Upper lobe of right lung (tissue), 1 donor: ENCODE measurements at regions not wholly inside any gene's neighbourhood (a gene's known extent, or its start where the extent isn't known, plus 50 kb on each side); places are given as distances from the start of the nearest gene placed in this dataset.

Source experiments
- ATAC-seq: fragments of 200-7000 bp; cut with Tn5 transposase; one replicate; pipeline ENCODE4 v1.9.1; 2020; ENCODE audit warnings: mild to moderate bottlenecking, moderate library complexity
- DNase-seq: peaks from one replicate; pipeline ENCODE4 v3.0.0-alpha.2; 2020
- H3K27ac ChIP-seq: fragments of 200-600 bp; one replicate; pipeline ENCODE4 v1.8.0; 2022
- H3K27me3 ChIP-seq: fragments of 200-600 bp; one replicate; pipeline ENCODE4 v1.8.0; 2022; ENCODE audit warnings: mild to moderate bottlenecking
- H3K36me3 ChIP-seq: fragments of 200-600 bp; one replicate; pipeline ENCODE4 v1.8.0; 2022
- H3K4me1 ChIP-seq: fragments of 200-600 bp; one replicate; pipeline ENCODE4 v1.8.0; 2022
- H3K4me3 ChIP-seq: fragments of 200-600 bp; one replicate; pipeline ENCODE4 v1.8.0; 2022; ENCODE audit warnings: mild to moderate bottlenecking
- H3K9me3 ChIP-seq: fragments of 200-600 bp; one replicate; pipeline ENCODE4 v1.8.0; 2022
- intact Hi-C: fragments of 100-400 bp; cut with DNase I; formaldehyde crosslinking; loops from one replicate; pipeline ENCODE4 v1.11.0; 2022
- TF ChIP-seq, protein P1 (sequence below): fragments of 200-600 bp; IDR thresholded peaks from one replicate; pipeline ENCODE4 v1.8.0; 2022; ENCODE audit warnings: antibody characterized with exemption
- donor health status: DM: no; HTN: yes; CAD: no; lungs with severe emphysema.

DNA sequence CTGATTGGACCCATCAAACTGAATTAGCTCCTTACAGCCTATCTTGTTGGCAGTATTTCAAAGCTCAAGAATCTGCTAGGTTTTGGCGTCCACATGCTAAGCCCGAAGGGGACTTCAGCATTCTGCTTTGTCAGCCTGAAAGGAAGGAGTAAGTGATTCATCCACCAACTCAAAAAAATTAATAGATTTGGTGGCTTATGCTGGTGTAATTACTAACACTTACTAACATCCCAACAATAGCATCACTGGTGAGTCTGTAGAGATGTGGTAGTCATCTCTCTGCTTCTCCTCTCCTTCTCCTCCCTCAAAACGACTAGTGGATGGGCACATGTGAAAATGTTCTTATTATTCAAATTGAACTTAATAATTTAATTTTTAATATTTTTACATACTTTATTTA lies 53.8 kb upstream of the EGR2 start:
- intact Hi-C loops: no loop called here
- TF ChIP-seq, protein P1, sequence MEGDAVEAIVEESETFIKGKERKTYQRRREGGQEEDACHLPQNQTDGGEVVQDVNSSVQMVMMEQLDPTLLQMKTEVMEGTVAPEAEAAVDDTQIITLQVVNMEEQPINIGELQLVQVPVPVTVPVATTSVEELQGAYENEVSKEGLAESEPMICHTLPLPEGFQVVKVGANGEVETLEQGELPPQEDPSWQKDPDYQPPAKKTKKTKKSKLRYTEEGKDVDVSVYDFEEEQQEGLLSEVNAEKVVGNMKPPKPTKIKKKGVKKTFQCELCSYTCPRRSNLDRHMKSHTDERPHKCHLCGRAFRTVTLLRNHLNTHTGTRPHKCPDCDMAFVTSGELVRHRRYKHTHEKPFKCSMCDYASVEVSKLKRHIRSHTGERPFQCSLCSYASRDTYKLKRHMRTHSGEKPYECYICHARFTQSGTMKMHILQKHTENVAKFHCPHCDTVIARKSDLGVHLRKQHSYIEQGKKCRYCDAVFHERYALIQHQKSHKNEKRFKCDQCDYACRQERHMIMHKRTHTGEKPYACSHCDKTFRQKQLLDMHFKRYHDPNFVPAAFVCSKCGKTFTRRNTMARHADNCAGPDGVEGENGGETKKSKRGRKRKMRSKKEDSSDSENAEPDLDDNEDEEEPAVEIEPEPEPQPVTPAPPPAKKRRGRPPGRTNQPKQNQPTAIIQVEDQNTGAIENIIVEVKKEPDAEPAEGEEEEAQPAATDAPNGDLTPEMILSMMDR: no peak
- Histone ChIP-seq H3K36me3 (no peaks in the 10 kb centered on the region), H3K9me3 (no peaks in the 10 kb centered on the region), H3K27me3 (peaks cover 11% of the 10 kb centered on the region), H3K4me3 (no peak overlapping the region), H3K4me1 (no peaks in the 10 kb centered on the region), H3K27ac (no peak overlapping the region)
- DNase-seq (no peak), ATAC-seq (no peak)

DNA sequence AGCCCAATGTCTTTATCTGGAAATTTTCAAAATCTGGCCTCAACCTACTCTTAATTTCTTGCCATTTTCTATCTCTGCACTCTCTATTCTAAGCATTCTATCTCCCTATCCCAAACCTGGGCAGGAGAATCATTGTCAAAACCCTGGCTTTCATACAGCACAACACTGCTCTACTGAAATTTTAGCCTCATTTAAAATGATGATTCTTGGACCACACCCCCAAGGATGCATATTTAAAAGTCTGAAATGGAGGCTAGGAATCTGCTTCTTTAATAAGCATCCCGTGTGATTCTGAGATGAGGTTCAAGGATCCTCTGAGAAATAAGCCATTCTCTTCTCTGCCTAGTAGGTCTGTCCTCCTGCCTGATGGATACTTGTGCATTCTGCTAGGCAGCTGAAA lies 50.8 kb upstream of the EGR2 start:
- intact Hi-C loops: no loop called here
- no peaks in the 10 kb centered on the region for H3K9me3 ChIP-seq

DNA sequence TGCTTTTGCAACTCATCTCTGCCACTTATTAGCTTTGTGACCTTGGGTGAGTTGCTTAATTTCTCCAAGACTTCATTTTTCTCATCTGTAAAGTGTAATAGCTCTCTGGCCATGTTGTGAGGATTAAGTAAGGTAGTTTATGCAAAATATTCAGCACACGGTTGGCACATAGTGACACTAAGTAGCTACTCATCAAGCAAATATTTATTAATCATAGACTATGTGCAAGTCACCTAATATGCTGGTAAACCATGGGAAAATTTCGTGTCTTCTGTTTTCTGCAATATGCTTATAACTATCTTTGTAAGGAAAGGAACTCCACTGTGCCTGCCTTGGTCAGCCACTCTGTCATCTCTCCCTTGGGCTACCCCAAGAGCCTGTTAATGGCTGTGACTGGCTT lies 50.3 kb upstream of the EGR2 start:
- TF ChIP-seq, protein P1: no peak
- no peak overlapping the region for H3K27ac ChIP-seq
- intact Hi-C loops: no loop called here
- no peak overlapping the region for H3K4me3 ChIP-seq
- H3K4me1 ChIP-seq: no peaks in the 10 kb centered on the region
- ATAC-seq (no peak), DNase-seq (no peak)
- H3K27me3 ChIP-seq: peaks cover 11% of the 10 kb centered on the region
- no peaks in the 10 kb centered on the region for H3K36me3 ChIP-seq
- H3K9me3 ChIP-seq: no peaks in the 10 kb centered on the region

More for the DNA sequence above, 50.8 kb upstream of the EGR2 start:
- Histone ChIP-seq H3K27ac (no peak overlapping the region), H3K36me3 (no peaks in the 10 kb centered on the region), H3K4me1 (no peaks in the 10 kb centered on the region), H3K4me3 (no peak overlapping the region), H3K27me3 (peaks cover 11% of the 10 kb centered on the region)
- ATAC-seq (no peak), DNase-seq (no peak)
- TF ChIP-seq, protein P1: no peak
